ENCODE measurements at regions not wholly inside any gene's neighbourhood (a gene's known extent, or its start where the extent isn't known, plus 50 kb on each side); places are given as distances from the start of the nearest gene placed in this dataset.

GRCh38 chr5:97383996-97384395 is 200.9 kb upstream of the RIOK2 start:
- Histone ChIP-seq H3K27me3 (no peaks in the 10 kb centered on the region), H3K9me3 (no peaks in the 10 kb centered on the region), H3K36me3 (no peaks in the 10 kb centered on the region), H3K4me3 (no peak overlapping the region), H3K27ac (replicated peaks in 1 of 4) (no peak overlapping the region), H3K4me1 (no peaks in the 10 kb centered on the region)
- 93% methylated on average over 1 of the region's 1 CpG for WGBS
- TF ChIP-seq POLR2AphosphoS5 (IDR thresholded peaks at IDR 0.05), result no peak
- no peak for TF ChIP-seq POLR2A (IDR thresholded peaks at IDR 0.05; ENCODE audit: low read depth)
- no peak for TF ChIP-seq CTCF (IDR thresholded peaks at IDR 0.05)
- TF ChIP-seq EP300 (IDR thresholded peaks at IDR 0.05), result no peak
- DNase-seq (ENCODE audit: extremely low spot score), result no peak
- intact Hi-C loops (cut with DNase I), result no loop called here

- intact Hi-C loops (cut with DNase I), result no loop called here
- no peaks in the 10 kb centered on the region for H3K9me3 ChIP-seq
- H3K4me1 ChIP-seq, result no peaks in the 10 kb centered on the region
- no peak overlapping the region for H3K4me3 ChIP-seq
- WGBS, result 89% methylated on average over 2 of the region's 2 CpGs
- H3K27me3 ChIP-seq, result no peaks in the 10 kb centered on the region
- no peak overlapping the region for H3K27ac ChIP-seq (replicated peaks in 1 of 4)
- TF ChIP-seq POLR2AphosphoS5 (IDR thresholded peaks at IDR 0.05), result no peak
- TF ChIP-seq POLR2A (IDR thresholded peaks at IDR 0.05; ENCODE audit: low read depth), result no peak
- TF ChIP-seq CTCF (IDR thresholded peaks at IDR 0.05), result no peak
- no peak for TF ChIP-seq EP300 (IDR thresholded peaks at IDR 0.05)
- no peak for DNase-seq (ENCODE audit: extremely low spot score)
- no peaks in the 10 kb centered on the region for H3K36me3 ChIP-seq
Observed at GRCh38 chr5:97388794-97389193, 205.7 kb upstream of the RIOK2 start.

GRCh38 chr5:97400537-97400936 is 217.5 kb upstream of the RIOK2 start:
- 65% methylated on average over 3 of the region's 3 CpGs for WGBS
- H3K27ac ChIP-seq (replicated peaks in 1 of 4), result no peak overlapping the region
- no peaks in the 10 kb centered on the region for H3K4me1 ChIP-seq
- TF ChIP-seq POLR2AphosphoS5 (IDR thresholded peaks at IDR 0.05) (no peak), EP300 (IDR thresholded peaks at IDR 0.05) (no peak), CTCF (IDR thresholded peaks at IDR 0.05) (no peak), POLR2A (IDR thresholded peaks at IDR 0.05; ENCODE audit: low read depth) (no peak)
- no peaks in the 10 kb centered on the region for H3K27me3 ChIP-seq
- intact Hi-C loops (cut with DNase I), result no loop called here
- no peak for DNase-seq (ENCODE audit: extremely low spot score)
- H3K4me3 ChIP-seq, result no peak overlapping the region
- H3K9me3 ChIP-seq, result no peaks in the 10 kb centered on the region
- H3K36me3 ChIP-seq, result no peaks in the 10 kb centered on the region

- 97% methylated on average over 8 of the region's 9 CpGs for WGBS
- DNase-seq (ENCODE audit: extremely low spot score), result no peak
- Histone ChIP-seq H3K36me3 (no peaks in the 10 kb centered on the region), H3K4me1 (peaks cover 0 to 3% (median 0%) of the 10 kb centered on the region in 4 donors), H3K27me3 (no peaks in the 10 kb centered on the region), H3K9me3 (no peaks in the 10 kb centered on the region), H3K27ac (replicated peaks in 1 of 4) (no peak overlapping the region), H3K4me3 (no peak overlapping the region)
- intact Hi-C loops (cut with DNase I), result no loop called here
- TF ChIP-seq POLR2AphosphoS5 (IDR thresholded peaks at IDR 0.05) (no peak), EP300 (IDR thresholded peaks at IDR 0.05) (no peak), CTCF (IDR thresholded peaks at IDR 0.05) (no peak), POLR2A (IDR thresholded peaks at IDR 0.05; ENCODE audit: low read depth) (no peak)
Observed at GRCh38 chr5:97405941-97406340, 222.9 kb upstream of the RIOK2 start.

- DNase-seq (ENCODE audit: extremely low spot score), result no peak
- intact Hi-C loops (cut with DNase I), result no loop called here
- Histone ChIP-seq H3K27ac (replicated peaks in 1 of 4) (no peak overlapping the region), H3K9me3 (no peaks in the 10 kb centered on the region), H3K4me1 (peaks cover 0 to 13% (median 2%) of the 10 kb centered on the region in 4 donors), H3K36me3 (no peaks in the 10 kb centered on the region), H3K27me3 (no peaks in the 10 kb centered on the region), H3K4me3 (no peak overlapping the region)
- TF ChIP-seq CTCF (IDR thresholded peaks at IDR 0.05), result no peak
- no peak for TF ChIP-seq POLR2AphosphoS5 (IDR thresholded peaks at IDR 0.05)
- TF ChIP-seq EP300 (IDR thresholded peaks at IDR 0.05), result no peak
- TF ChIP-seq POLR2A (IDR thresholded peaks at IDR 0.05; ENCODE audit: low read depth), result no peak
- WGBS, result 97% methylated on average over 36 of the region's 42 CpGs
Observed at GRCh38 chr5:97406946-97407676, 224.1 kb upstream of the RIOK2 start.
